ENCODE measurements at regions not wholly inside any gene's neighbourhood (a gene's known extent, or its start where the extent isn't known, plus 50 kb on each side); places are given as distances from the start of the nearest gene placed in this dataset.

DNA sequence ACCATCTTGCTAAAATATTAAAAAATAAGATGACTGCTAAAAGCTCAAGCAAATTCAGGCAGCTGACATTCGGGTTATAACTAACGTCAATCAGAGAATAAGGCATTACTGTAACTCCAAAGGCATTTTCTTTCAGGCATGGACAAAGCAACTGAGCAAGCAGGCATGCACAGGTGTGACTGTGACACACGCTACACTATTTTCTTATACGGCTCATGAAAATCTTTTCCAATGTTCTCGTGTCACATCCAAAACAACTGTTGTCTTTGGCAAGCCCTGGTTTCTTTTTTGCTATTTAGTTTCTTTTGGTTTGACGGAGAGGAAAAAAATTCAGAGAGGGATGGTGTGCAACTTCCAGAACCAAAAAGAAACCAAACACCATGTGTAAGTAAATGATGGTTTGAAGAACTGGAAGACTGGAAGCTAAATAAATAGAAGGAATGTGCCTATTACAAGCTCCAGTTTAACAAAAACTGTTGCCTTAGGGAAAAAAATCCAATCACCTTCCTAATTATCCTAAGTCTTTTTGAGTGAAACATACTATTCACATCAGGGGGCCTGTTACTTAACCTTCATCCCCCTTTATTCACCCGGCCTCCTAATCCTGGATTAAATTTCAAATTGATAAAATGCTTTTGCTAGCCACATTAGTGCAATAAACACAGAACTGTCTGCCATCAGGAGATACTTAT, 277.6 kb downstream of the PSAT1 start:
- TF ChIP-seq, protein P1, sequence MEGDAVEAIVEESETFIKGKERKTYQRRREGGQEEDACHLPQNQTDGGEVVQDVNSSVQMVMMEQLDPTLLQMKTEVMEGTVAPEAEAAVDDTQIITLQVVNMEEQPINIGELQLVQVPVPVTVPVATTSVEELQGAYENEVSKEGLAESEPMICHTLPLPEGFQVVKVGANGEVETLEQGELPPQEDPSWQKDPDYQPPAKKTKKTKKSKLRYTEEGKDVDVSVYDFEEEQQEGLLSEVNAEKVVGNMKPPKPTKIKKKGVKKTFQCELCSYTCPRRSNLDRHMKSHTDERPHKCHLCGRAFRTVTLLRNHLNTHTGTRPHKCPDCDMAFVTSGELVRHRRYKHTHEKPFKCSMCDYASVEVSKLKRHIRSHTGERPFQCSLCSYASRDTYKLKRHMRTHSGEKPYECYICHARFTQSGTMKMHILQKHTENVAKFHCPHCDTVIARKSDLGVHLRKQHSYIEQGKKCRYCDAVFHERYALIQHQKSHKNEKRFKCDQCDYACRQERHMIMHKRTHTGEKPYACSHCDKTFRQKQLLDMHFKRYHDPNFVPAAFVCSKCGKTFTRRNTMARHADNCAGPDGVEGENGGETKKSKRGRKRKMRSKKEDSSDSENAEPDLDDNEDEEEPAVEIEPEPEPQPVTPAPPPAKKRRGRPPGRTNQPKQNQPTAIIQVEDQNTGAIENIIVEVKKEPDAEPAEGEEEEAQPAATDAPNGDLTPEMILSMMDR (IDR thresholded peaks at IDR 0.05), result no peak
- 73 to 80% methylated on average over 7 of the region's 7 CpGs for WGBS, 2 donors
- Histone ChIP-seq H3K4me1 (no peaks in the 10 kb centered on the region), H3K27me3 (no peaks in the 10 kb centered on the region), H3K4me3 (no peak overlapping the region), H3K9me3 (no peaks in the 10 kb centered on the region), H3K36me3 (no peaks in the 10 kb centered on the region), H3K27ac (no peak overlapping the region)
- ATAC-seq (no peak), DNase-seq (no peak), FAIRE-seq (no peak)
- intact Hi-C loops (cut with DNase I), result no loop called here

DNA sequence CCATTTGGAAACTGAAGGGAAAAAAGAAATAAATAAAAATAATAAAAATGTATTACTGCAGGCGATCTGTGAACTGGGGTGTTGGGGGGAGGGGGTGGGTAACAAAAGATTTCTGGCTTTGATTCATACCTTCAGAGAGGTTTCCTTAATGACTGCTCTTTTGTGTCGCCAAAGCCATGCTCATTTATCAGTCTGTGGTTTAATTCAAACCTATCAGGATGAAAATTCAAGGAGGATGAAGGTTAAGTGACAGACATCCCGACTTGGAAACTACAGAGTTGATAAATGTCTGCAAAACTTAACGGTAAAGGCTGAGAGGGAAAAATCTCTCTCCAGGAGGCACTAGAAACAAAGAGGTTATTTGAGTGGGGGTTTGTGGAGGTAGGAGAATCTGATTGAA, 278.2 kb downstream of the PSAT1 start:
- TF ChIP-seq, protein P1 (IDR thresholded peaks at IDR 0.05), result no peak
- no peak overlapping the region for H3K4me3 ChIP-seq
- no peaks in the 10 kb centered on the region for H3K4me1 ChIP-seq
- H3K27me3 ChIP-seq, result no peaks in the 10 kb centered on the region
- H3K27ac ChIP-seq, result no peak overlapping the region
- ATAC-seq, result no peak
- intact Hi-C loops (cut with DNase I), result no loop called here
- no peaks in the 10 kb centered on the region for H3K36me3 ChIP-seq
- 39 to 42% methylated on average over 4 of the region's 4 CpGs for WGBS, 2 donors
- no peak for FAIRE-seq
- no peaks in the 10 kb centered on the region for H3K9me3 ChIP-seq
- no peak for DNase-seq

DNA sequence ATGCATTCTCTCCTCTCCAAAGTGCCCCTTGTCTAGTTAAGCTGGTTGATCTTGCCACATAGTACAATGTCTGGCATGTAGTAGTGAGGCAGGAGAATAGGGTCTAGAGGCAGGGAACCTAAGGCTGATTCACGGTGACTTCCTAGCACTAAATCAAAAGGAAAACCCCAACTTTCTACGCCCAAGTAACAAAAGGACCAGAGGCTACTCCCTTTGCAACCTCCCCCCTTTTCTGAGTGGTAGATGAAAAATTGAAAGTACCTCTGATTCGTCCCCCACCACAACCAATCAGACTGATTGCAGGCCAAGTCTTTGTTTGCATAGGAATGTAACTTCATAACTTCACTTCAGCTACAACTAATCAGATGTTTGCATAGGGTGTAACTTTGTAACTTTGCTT, 278.8 kb downstream of the PSAT1 start:
- H3K27me3 ChIP-seq, result no peaks in the 10 kb centered on the region
- no peaks in the 10 kb centered on the region for H3K36me3 ChIP-seq
- no peak for DNase-seq
- no peak overlapping the region for H3K27ac ChIP-seq
- no peak for FAIRE-seq
- no peaks in the 10 kb centered on the region for H3K9me3 ChIP-seq
- intact Hi-C loops (cut with DNase I), result no loop called here
- no peak for ATAC-seq
- H3K4me3 ChIP-seq, result no peak overlapping the region
- 72 to 74% methylated on average over 3 of the region's 3 CpGs for WGBS, 2 donors
- TF ChIP-seq, protein P1 (IDR thresholded peaks at IDR 0.05), result no peak
- H3K4me1 ChIP-seq, result no peaks in the 10 kb centered on the region

DNA sequence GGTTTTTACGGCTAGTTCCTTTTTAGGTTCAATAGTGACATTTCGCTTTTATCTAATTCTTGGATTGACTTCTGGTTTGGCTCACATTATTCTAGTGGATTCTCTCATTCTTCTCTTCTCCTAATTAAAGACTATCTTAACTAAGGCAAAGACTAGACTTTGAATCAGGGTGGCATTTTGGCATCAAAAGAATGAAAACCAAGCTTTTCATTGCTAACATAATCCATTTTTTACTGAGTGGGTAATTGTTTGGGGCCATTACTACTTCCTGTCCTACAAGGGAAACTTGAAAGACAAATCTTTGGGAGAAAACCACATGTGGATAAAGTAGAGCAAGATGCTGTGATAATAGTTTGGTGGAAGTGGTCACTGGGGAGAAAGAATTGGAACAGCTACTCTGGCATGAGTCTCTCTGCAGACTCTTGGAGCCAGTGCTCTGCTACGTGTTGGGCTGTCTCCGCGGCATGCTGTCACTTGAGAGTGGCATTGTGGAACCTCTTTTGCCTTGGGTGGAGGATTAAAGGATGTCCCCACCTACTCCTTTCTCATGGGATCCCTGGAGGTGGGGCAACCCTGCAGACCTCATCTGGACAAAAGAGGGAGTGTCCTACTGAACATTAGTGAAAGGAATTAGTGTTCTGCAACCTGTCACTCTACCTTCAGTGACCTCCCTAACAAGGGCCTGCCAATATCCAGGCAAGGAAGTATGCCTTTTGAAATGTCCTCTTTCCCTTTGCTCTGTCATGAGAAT, 280.4 kb downstream of the PSAT1 start:
- no peak for DNase-seq
- FAIRE-seq, result no peak
- no peak for ATAC-seq
- TF ChIP-seq, protein P1 (IDR thresholded peaks at IDR 0.05), result no peak
- H3K9me3 ChIP-seq, result no peaks in the 10 kb centered on the region
- H3K27me3 ChIP-seq, result no peaks in the 10 kb centered on the region
- no peaks in the 10 kb centered on the region for H3K4me1 ChIP-seq
- H3K4me3 ChIP-seq, result no peak overlapping the region
- H3K27ac ChIP-seq, result no peak overlapping the region
- 86 to 94% methylated on average over 5 of the region's 5 CpGs for WGBS, 2 donors
- intact Hi-C loops (cut with DNase I), result no loop called here
- H3K36me3 ChIP-seq, result no peaks in the 10 kb centered on the region

DNA sequence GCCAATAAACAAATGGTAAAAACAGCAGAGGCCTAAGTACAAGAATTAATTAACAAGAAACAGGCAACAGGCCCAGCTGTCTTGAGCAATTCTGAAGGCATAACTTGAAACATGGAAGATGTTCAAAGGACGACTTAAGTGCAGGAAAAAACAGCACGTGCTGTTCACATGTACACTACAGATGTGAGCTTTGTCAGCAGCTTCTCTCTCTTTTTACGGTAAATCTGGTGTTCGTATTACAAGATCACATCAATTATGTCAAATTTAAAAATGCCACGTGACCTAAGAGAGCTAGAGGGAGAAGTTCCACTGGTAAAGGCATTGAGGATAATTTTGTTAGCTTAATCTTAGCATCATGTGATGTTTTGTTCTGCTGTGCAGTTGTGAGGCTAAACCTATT, 281.1 kb downstream of the PSAT1 start:
- H3K4me1 ChIP-seq, result no peaks in the 10 kb centered on the region
- TF ChIP-seq, protein P1 (IDR thresholded peaks at IDR 0.05), result no peak
- H3K9me3 ChIP-seq, result no peaks in the 10 kb centered on the region
- H3K4me3 ChIP-seq, result no peak overlapping the region
- WGBS, 2 donors, result 69 to 80% methylated on average over 5 of the region's 5 CpGs
- no peaks in the 10 kb centered on the region for H3K27me3 ChIP-seq
- ATAC-seq (peak in 1 of 4 donors; percentile 8), DNase-seq (no peak), FAIRE-seq (no peak)
- no peaks in the 10 kb centered on the region for H3K36me3 ChIP-seq
- no peak overlapping the region for H3K27ac ChIP-seq
- intact Hi-C loops (cut with DNase I), result no loop called here

Data from pancreas (tissue), 10 donors.